ENCODE measurements at regions not wholly inside any gene's neighbourhood (a gene's known extent, or its start where the extent isn't known, plus 50 kb on each side); places are given as distances from the start of the nearest gene placed in this dataset.

DNA sequence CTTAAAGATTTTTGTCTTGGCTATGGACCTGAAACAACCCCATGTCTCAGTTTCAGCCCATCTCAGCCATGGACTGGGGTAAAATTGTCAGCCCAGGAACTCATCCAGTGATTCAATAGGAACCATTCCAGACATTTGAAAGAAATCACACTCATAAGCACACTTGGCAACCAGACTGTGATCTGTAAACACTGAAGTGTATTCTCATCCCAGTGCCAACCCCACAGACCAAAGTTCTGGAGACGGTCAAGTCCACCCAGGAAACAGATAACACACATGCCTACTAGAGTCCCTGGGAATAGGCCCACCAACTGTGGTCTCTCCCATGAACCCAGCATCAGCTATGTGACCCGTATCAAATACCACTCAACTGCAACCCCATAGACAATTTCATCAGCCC lies 804.6 kb downstream of the TRHDE start:
- H3K9ac ChIP-seq (ENCODE audit: low read length): no peak overlapping the region
- H3K9me2 ChIP-seq (ENCODE audit: insufficient read depth, low read length): no peaks in the 10 kb centered on the region
- H3K4me2 ChIP-seq (ENCODE audit: low read length): no peak overlapping the region
- H3F3A ChIP-seq (ENCODE audit: insufficient read depth, low read length, poor library complexity, severe bottlenecking): no peaks in the 10 kb centered on the region
- H4K20me1 ChIP-seq (ENCODE audit: insufficient read depth): no peaks in the 10 kb centered on the region
- H3K27ac ChIP-seq (ENCODE audit: low read length): no peak overlapping the region
- TF ChIP-seq REST (IDR thresholded peaks at IDR 0.05; ENCODE audit: borderline replicate concordance) (no peak), MXI1 (conservative IDR thresholded peaks at IDR 0.05; ENCODE audit: poor library complexity, severe bottlenecking) (no peak), SMC3 (conservative IDR thresholded peaks at IDR 0.05; ENCODE audit: poor library complexity) (no peak), EZH2 (IDR thresholded peaks at IDR 0.05; ENCODE audit: borderline replicate concordance, insufficient read depth, low read length, poor library complexity, severe bottlenecking) (no peak), EP300 (conservative IDR thresholded peaks at IDR 0.05; ENCODE audit: poor library complexity, severe bottlenecking) (no peak), TAF1 (IDR thresholded peaks at IDR 0.05; ENCODE audit: low read depth) (no peak), CTCF (IDR thresholded peaks at IDR 0.05; ENCODE audit: poor library complexity, severe bottlenecking) (no peak), POLR2AphosphoS5 (IDR thresholded peaks at IDR 0.05) (no peak), RAD21 (conservative IDR thresholded peaks at IDR 0.05) (no peak)
- no peak overlapping the region for H2AFZ ChIP-seq (ENCODE audit: low read depth, low read length)
- no peaks in the 10 kb centered on the region for H3K36me3 ChIP-seq (ENCODE audit: insufficient read depth, low read length)
- H3K9me3 ChIP-seq (ENCODE audit: low read length): no peaks in the 10 kb centered on the region
- no peaks in the 10 kb centered on the region for H3K27me3 ChIP-seq (ENCODE audit: insufficient read depth, low read depth, low read length)
- no peaks in the 10 kb centered on the region for H3K79me2 ChIP-seq (replicated peaks; ENCODE audit: insufficient read depth, low read length)
- no peak overlapping the region for H3K4me3 ChIP-seq (ENCODE audit: low read length)

- Histone ChIP-seq H3K27ac (ENCODE audit: low read length) (no peak overlapping the region), H3K9me2 (ENCODE audit: insufficient read depth, low read length) (no peaks in the 10 kb centered on the region), H3K27me3 (ENCODE audit: insufficient read depth, low read depth, low read length) (no peaks in the 10 kb centered on the region), H3F3A (ENCODE audit: insufficient read depth, low read length, poor library complexity, severe bottlenecking) (no peaks in the 10 kb centered on the region), H3K79me2 (replicated peaks; ENCODE audit: insufficient read depth, low read length) (no peaks in the 10 kb centered on the region), H3K4me3 (ENCODE audit: low read length) (no peak overlapping the region), H3K4me2 (ENCODE audit: low read length) (no peak overlapping the region), H2AFZ (ENCODE audit: low read depth, low read length) (no peak overlapping the region), H3K9me3 (ENCODE audit: low read length) (no peaks in the 10 kb centered on the region), H3K9ac (ENCODE audit: low read length) (no peak overlapping the region), H3K36me3 (ENCODE audit: insufficient read depth, low read length) (no peaks in the 10 kb centered on the region), H4K20me1 (ENCODE audit: insufficient read depth) (no peaks in the 10 kb centered on the region)
- TF ChIP-seq EP300 (conservative IDR thresholded peaks at IDR 0.05; ENCODE audit: poor library complexity, severe bottlenecking) (no peak), TAF1 (IDR thresholded peaks at IDR 0.05; ENCODE audit: low read depth) (no peak)
Observed at GRCh38 chr12:73083736-73084135, 811.6 kb downstream of the TRHDE start.

- H4K20me1 ChIP-seq (ENCODE audit: insufficient read depth): no peaks in the 10 kb centered on the region
- H2AFZ ChIP-seq (ENCODE audit: low read depth, low read length): no peak overlapping the region
- no peak overlapping the region for H3K4me3 ChIP-seq (ENCODE audit: low read length)
- H3K27ac ChIP-seq (ENCODE audit: low read length): no peak overlapping the region
- no peak overlapping the region for H3K4me2 ChIP-seq (ENCODE audit: low read length)
- H3K79me2 ChIP-seq (replicated peaks; ENCODE audit: insufficient read depth, low read length): no peaks in the 10 kb centered on the region
- no peaks in the 10 kb centered on the region for H3K9me2 ChIP-seq (ENCODE audit: insufficient read depth, low read length)
- no peaks in the 10 kb centered on the region for H3K36me3 ChIP-seq (ENCODE audit: insufficient read depth, low read length)
- no peaks in the 10 kb centered on the region for H3K27me3 ChIP-seq (ENCODE audit: insufficient read depth, low read depth, low read length)
- H3F3A ChIP-seq (ENCODE audit: insufficient read depth, low read length, poor library complexity, severe bottlenecking): no peaks in the 10 kb centered on the region
- H3K9ac ChIP-seq (ENCODE audit: low read length): no peak overlapping the region
- TF ChIP-seq TAF1 (IDR thresholded peaks at IDR 0.05; ENCODE audit: low read depth) (no peak), RAD21 (conservative IDR thresholded peaks at IDR 0.05) (no peak), POLR2AphosphoS5 (IDR thresholded peaks at IDR 0.05) (no peak), EP300 (conservative IDR thresholded peaks at IDR 0.05; ENCODE audit: poor library complexity, severe bottlenecking) (no peak), EZH2 (IDR thresholded peaks at IDR 0.05; ENCODE audit: borderline replicate concordance, insufficient read depth, low read length, poor library complexity, severe bottlenecking) (no peak), SMC3 (conservative IDR thresholded peaks at IDR 0.05; ENCODE audit: poor library complexity) (no peak), REST (IDR thresholded peaks at IDR 0.05; ENCODE audit: borderline replicate concordance) (no peak), CTCF (IDR thresholded peaks at IDR 0.05; ENCODE audit: poor library complexity, severe bottlenecking) (no peak), MXI1 (conservative IDR thresholded peaks at IDR 0.05; ENCODE audit: poor library complexity, severe bottlenecking) (no peak)
- H3K9me3 ChIP-seq (ENCODE audit: low read length): no peaks in the 10 kb centered on the region
Observed at GRCh38 chr12:73106296-73106695, 834.1 kb downstream of the TRHDE start.

Measured in neural cell (in vitro differentiated cells).